DND-41 (cell line): ENCODE measurements at regions not wholly inside any gene's neighbourhood (a gene's known extent, or its start where the extent isn't known, plus 50 kb on each side); places are given as distances from the start of the nearest gene placed in this dataset.

Experiments
- ATAC-seq: fragments of 200-7000 bp; cut with Tn5 transposase; 3 replicates; pipeline ENCODE4 v1.9.1; 2021; ENCODE audit warnings: low read depth; ENCODE audit not compliant: insufficient read depth
- DNase-seq: peaks from one replicate; pipeline ENCODE4 v3.0.0-alpha.2; 2020
- H2AFZ ChIP-seq: 2 replicates; pipeline ENCODE4 v1.6.0; 2012; ENCODE audit warnings: low read depth, low read length
- H3K27ac ChIP-seq: 2 replicates; pipeline ENCODE4 v1.5.1; 2012; ENCODE audit warnings: low read length, inconsistent platforms
- H3K27me3 ChIP-seq: fragments of 200-600 bp; sonication (generic); 2 replicates; pipeline ENCODE4 v1.6.0; 2012; ENCODE audit warnings: low read length, mild to moderate bottlenecking, inconsistent platforms; ENCODE audit not compliant: insufficient read depth, poor library complexity
- H3K36me3 ChIP-seq: 2 replicates; pipeline ENCODE4 v1.5.1; 2012; ENCODE audit warnings: low read length, inconsistent platforms; ENCODE audit not compliant: insufficient read depth
- H3K4me1 ChIP-seq: 2 replicates; pipeline ENCODE4 v1.5.1; 2012; ENCODE audit warnings: mild to moderate bottlenecking, low read length; ENCODE audit not compliant: insufficient read depth
- H3K4me2 ChIP-seq: 2 replicates; pipeline ENCODE4 v1.6.0; 2012; ENCODE audit warnings: mild to moderate bottlenecking, moderate library complexity, low read length, inconsistent platforms; ENCODE audit not compliant: insufficient read depth
- H3K4me3 ChIP-seq, 2 experiments: fragments of 200-600 bp in 1 of 2; shearing (Covaris generic) in 1 of 2; 2 replicates each; pipeline ENCODE4 v1.5.1; 2012 to 2016; ENCODE audit warnings: inconsistent platforms in 2 of 2, low read length in 2 of 2, mild to moderate bottlenecking in 2 of 2, low read depth in 1 of 2, moderate library complexity in 1 of 2
- H3K79me2 ChIP-seq: 2 replicates; pipeline ENCODE4 v1.6.0; 2012; ENCODE audit warnings: low read length, inconsistent platforms; ENCODE audit not compliant: insufficient read depth
- H3K9ac ChIP-seq: 2 replicates; pipeline ENCODE4 v1.6.0; 2012; ENCODE audit warnings: low read depth, mild to moderate bottlenecking, inconsistent platforms, low read length, moderate library complexity
- H3K9me3 ChIP-seq: 2 replicates; pipeline ENCODE4 v1.5.1; 2012; ENCODE audit warnings: low read length, moderate library complexity, mild to moderate bottlenecking, inconsistent platforms; ENCODE audit not compliant: insufficient read depth, severe bottlenecking
- H4K20me1 ChIP-seq: 2 replicates; pipeline ENCODE4 v1.6.0; 2012; ENCODE audit warnings: low read length; ENCODE audit not compliant: insufficient read depth
- EZH2 ChIP-seq: IDR thresholded peaks from 3 replicates; pipeline ENCODE4 v1.6.1; 2012; ENCODE audit warnings: borderline replicate concordance, low read depth, mild to moderate bottlenecking, moderate library complexity, low read length, inconsistent platforms; ENCODE audit not compliant: severe bottlenecking
- TF ChIP-seq, protein P1 (sequence below): IDR thresholded peaks from 2 replicates; pipeline ENCODE4 v1.5.1; 2012; ENCODE audit warnings: borderline replicate concordance, low read length, moderate library complexity, mild to moderate bottlenecking; ENCODE audit not compliant: poor library complexity, severe bottlenecking; ENCODE audit errors: extremely low read depth

DNA sequence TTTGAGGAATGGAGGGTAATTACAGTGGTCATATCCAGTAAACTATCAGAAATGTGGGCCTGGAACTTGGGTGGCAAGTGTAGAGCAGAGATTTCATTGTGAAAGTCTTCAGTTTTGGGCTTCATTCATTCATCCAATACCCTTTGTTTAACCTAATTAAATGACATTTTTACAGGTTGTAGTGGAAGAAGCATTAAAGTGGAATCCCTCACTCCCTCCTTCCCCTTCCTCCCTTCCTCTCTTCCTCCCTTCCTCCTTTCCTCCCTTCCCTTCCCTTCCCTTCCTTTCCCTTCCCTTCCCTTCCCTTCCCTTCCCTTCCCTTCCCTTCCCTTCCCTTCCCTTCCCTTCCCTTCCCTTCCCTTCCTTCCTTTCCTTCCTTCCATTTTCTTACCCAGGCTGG, 219.3 kb downstream of the PDCD6IP start:
- no peak overlapping the region for H2AFZ ChIP-seq
- DNase-seq (no peak), ATAC-seq (no peak)
- H3K4me1 ChIP-seq = peaks cover 71% of the 10 kb centered on the region
- peak overlapping the region; percentile 63 for H3K4me2 ChIP-seq
- H3K9ac ChIP-seq = peak overlapping the region; percentile 9; the same call in 1 of the 2 replicates
- H3K79me2 ChIP-seq = no peaks in the 10 kb centered on the region
- H4K20me1 ChIP-seq = no peaks in the 10 kb centered on the region
- H3K9me3 ChIP-seq = no peaks in the 10 kb centered on the region
- no peak overlapping the region for H3K4me3 ChIP-seq
- no peaks in the 10 kb centered on the region for H3K27me3 ChIP-seq
- H3K27ac ChIP-seq = peak overlapping the region; percentile 72
- H3K36me3 ChIP-seq = no peaks in the 10 kb centered on the region
- TF ChIP-seq, protein P1, sequence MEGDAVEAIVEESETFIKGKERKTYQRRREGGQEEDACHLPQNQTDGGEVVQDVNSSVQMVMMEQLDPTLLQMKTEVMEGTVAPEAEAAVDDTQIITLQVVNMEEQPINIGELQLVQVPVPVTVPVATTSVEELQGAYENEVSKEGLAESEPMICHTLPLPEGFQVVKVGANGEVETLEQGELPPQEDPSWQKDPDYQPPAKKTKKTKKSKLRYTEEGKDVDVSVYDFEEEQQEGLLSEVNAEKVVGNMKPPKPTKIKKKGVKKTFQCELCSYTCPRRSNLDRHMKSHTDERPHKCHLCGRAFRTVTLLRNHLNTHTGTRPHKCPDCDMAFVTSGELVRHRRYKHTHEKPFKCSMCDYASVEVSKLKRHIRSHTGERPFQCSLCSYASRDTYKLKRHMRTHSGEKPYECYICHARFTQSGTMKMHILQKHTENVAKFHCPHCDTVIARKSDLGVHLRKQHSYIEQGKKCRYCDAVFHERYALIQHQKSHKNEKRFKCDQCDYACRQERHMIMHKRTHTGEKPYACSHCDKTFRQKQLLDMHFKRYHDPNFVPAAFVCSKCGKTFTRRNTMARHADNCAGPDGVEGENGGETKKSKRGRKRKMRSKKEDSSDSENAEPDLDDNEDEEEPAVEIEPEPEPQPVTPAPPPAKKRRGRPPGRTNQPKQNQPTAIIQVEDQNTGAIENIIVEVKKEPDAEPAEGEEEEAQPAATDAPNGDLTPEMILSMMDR = no peak
- no peak for TF ChIP-seq EZH2

DNA sequence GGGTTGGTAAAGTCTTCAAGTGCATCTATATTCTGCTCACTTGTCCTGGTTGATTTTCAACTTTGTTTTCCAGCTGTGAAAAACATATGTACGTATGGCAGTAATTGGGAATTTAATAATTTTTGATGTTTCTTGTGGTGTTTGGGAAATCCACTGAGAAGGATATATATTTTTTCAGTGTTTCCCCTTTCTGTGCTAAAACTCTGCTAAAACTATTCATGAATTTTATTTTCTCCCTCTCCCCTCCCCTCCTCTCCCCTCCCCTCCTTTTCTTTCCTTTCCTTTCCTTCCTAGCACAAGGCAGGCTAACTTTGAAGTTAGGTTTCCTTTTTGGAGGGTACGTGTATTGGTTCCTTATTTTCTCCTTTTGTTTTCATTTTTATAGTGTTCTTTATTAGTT, 220.7 kb downstream of the PDCD6IP start:
- Histone ChIP-seq H3K9ac (no peak overlapping the region), H4K20me1 (no peaks in the 10 kb centered on the region), H3K79me2 (no peaks in the 10 kb centered on the region), H3K27me3 (no peaks in the 10 kb centered on the region), H3K36me3 (no peaks in the 10 kb centered on the region), H3K4me1 (peaks cover 71% of the 10 kb centered on the region), H3K9me3 (no peaks in the 10 kb centered on the region), H2AFZ (no peak overlapping the region), H3K4me2 (no peak overlapping the region), H3K4me3 (no peak overlapping the region), H3K27ac (peak overlapping the region; percentile 51; the same call in 1 of the 2 replicates)
- ATAC-seq (no peak), DNase-seq (no peak)
- TF ChIP-seq, protein P1 = no peak
- no peak for TF ChIP-seq EZH2

DNA sequence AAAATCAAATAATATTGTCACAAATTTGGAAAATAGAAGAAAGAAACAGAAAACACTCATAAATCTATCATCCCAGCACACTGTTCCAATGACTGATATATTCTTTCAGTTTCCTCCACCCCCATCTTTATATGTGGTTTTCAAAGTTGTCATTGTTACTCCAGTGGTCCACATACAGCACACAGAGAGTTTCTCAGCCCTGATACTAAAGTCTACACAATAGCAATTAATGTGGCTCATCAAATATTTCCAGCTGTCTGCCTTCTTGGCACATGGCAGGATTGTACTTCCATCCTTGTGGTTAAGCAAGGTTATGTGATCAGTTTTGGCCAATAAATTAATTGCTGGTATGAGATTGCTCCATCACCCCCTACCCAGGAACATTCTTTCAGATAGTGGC, 221.7 kb downstream of the PDCD6IP start:
- Histone ChIP-seq H3K79me2 (no peaks in the 10 kb centered on the region), H3K9ac (no peak overlapping the region), H3K27ac (peak overlapping the region; percentile 76), H3K9me3 (no peaks in the 10 kb centered on the region), H3K27me3 (no peaks in the 10 kb centered on the region), H3K36me3 (no peaks in the 10 kb centered on the region), H3K4me1 (peaks cover 70% of the 10 kb centered on the region), H2AFZ (no peak overlapping the region), H3K4me2 (no peak overlapping the region), H4K20me1 (no peaks in the 10 kb centered on the region), H3K4me3 (no peak overlapping the region)
- no peak for DNase-seq
- TF ChIP-seq, protein P1 = no peak
- TF ChIP-seq EZH2 = no peak
- no peak for ATAC-seq
